ENCODE measurements at regions not wholly inside any gene's neighbourhood (a gene's known extent, or its start where the extent isn't known, plus 50 kb on each side); places are given as distances from the start of the nearest gene placed in this dataset.

- in situ Hi-C loops (cut with MboI; ENCODE audit: low sequenced_read_pairs, unreplicated experiment) = no loop called here
- DNase-seq (ENCODE audit: low spot score) = no peak
Observed at GRCh38 chr5:9790276-9790675, 160.1 kb upstream of the TAS2R1 start.

DNA sequence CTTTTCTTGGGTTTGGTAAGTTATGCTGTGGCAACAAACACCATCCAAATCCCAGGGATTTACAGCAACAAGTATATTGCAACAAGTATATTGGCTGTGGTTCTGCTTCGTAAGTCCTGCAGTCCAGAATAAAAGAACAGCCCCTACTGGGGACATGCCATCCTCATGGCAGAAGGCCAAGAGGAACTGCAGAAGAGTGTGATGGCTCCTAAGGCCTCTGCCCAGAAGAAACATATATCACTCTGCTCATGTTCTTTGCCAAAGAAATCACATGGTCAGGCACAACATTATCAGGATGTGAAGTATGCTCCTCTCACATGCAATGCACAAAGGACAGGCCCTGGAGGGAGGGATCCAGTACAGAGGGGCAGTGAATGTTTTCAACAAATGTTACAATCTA, 159.6 kb upstream of the TAS2R1 start:
- in situ Hi-C loops (cut with MboI; ENCODE audit: low sequenced_read_pairs, unreplicated experiment) = no loop called here
- DNase-seq (ENCODE audit: low spot score) = no peak
- TF ChIP-seq, protein P1, sequence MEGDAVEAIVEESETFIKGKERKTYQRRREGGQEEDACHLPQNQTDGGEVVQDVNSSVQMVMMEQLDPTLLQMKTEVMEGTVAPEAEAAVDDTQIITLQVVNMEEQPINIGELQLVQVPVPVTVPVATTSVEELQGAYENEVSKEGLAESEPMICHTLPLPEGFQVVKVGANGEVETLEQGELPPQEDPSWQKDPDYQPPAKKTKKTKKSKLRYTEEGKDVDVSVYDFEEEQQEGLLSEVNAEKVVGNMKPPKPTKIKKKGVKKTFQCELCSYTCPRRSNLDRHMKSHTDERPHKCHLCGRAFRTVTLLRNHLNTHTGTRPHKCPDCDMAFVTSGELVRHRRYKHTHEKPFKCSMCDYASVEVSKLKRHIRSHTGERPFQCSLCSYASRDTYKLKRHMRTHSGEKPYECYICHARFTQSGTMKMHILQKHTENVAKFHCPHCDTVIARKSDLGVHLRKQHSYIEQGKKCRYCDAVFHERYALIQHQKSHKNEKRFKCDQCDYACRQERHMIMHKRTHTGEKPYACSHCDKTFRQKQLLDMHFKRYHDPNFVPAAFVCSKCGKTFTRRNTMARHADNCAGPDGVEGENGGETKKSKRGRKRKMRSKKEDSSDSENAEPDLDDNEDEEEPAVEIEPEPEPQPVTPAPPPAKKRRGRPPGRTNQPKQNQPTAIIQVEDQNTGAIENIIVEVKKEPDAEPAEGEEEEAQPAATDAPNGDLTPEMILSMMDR (IDR thresholded peaks at IDR 0.05; ENCODE audit: borderline replicate concordance, control extremely low read depth, extremely low read depth, insufficient read depth, missing control alignments) = no peak

More at GRCh38 chr5:9790276-9790675, 160.1 kb upstream of the TAS2R1 start:
- TF ChIP-seq, protein P1 (IDR thresholded peaks at IDR 0.05; ENCODE audit: borderline replicate concordance, control extremely low read depth, extremely low read depth, insufficient read depth, missing control alignments) = no peak

DNA sequence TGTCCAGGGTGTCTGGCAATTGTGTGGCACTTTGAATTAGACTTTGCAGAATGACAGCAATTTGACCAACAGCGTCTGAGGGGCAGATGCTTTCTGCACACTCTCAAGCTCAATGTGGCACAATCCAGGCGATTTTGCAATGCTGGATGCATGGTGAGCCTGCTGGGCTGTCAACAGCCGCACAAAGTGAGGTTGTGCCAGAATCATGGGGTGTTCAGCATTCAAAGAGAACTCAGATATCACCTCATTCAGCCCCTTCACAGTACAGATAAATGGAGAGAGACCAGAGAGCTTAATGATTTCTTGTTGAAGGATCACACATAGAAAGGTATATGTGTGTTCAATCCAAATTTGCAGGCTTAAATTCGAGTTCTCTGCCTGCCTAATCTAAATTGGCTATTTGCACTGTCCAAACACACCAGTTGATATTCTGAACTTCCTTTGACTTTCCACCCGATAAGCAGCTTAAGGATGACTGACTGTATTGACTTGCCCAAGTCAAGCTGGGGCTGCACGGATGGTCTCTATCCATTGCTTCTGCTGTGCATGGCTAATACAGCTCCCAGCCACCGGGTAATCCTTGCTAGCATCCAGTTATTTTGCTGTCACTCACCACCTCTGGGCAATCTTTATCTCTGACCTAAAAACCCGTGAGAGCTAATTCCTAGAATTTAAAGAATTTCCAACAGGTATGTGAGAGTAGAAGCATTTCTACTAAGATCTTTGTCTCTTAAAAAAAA, 157.9 kb upstream of the TAS2R1 start:
- DNase-seq (ENCODE audit: low spot score) = no peak
- in situ Hi-C loops (cut with MboI; ENCODE audit: low sequenced_read_pairs, unreplicated experiment) = no loop called here
- TF ChIP-seq, protein P1 (IDR thresholded peaks at IDR 0.05; ENCODE audit: borderline replicate concordance, control extremely low read depth, extremely low read depth, insufficient read depth, missing control alignments) = no peak

GRCh38 chr5:9786380-9787360, 156.5 kb upstream of the TAS2R1 start:
- no peak for DNase-seq (ENCODE audit: low spot score)
- in situ Hi-C loops (cut with MboI; ENCODE audit: low sequenced_read_pairs, unreplicated experiment) = no loop called here
- TF ChIP-seq, protein P1 (IDR thresholded peaks at IDR 0.05; ENCODE audit: borderline replicate concordance, control extremely low read depth, extremely low read depth, insufficient read depth, missing control alignments) = no peak

DNA sequence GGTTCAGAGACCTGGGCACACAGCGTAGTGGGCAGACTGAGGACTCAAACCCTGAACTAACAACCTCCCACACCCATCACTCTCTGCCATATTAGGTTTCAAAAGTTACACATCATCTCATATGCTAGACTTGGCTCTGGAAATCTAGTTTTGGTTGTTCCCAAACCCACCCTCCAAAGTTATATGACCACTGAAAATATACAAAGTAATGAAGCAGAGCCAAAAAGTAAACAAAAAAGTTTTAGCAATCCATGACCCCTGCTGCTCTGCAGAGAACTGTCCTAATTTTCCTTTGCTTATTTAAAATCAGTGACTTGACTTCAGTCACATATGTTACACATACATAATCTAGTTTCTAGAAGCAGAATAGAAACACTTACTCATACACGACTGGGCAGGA, 155.6 kb upstream of the TAS2R1 start:
- no peak for DNase-seq (ENCODE audit: low spot score)
- TF ChIP-seq, protein P1 (IDR thresholded peaks at IDR 0.05; ENCODE audit: borderline replicate concordance, control extremely low read depth, extremely low read depth, insufficient read depth, missing control alignments) = no peak
- in situ Hi-C loops (cut with MboI; ENCODE audit: low sequenced_read_pairs, unreplicated experiment) = no loop called here

DNA sequence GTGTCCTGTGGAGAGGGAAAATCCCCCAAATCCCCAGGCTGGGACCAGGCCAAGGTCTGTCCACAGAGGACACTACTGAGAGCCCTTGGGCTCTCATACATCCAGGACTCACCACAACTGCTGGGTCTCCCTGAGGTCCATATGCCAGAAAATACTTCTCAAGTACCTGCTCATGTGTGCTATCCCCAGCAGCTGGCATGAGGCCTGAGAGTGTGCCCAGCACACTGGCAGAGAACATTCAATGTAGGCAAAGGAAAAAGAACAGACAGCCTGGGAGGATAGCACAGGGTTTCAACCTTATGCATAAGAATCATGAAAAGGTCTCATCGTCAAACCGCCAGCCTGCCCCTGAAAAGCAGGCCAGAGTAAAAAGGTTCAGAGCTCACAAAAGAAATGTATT, 154.1 kb upstream of the TAS2R1 start:
- no peak for DNase-seq (ENCODE audit: low spot score)
- in situ Hi-C loops (cut with MboI; ENCODE audit: low sequenced_read_pairs, unreplicated experiment) = no loop called here
- TF ChIP-seq, protein P1 (IDR thresholded peaks at IDR 0.05; ENCODE audit: borderline replicate concordance, control extremely low read depth, extremely low read depth, insufficient read depth, missing control alignments) = no peak
